Activated T-cell treated with anti-CD3 and anti-CD28 coated beads, Interleukin-2, amount 50 U/mL, for 72 hours (primary cell): ENCODE measurements at regions not wholly inside any gene's neighbourhood (a gene's known extent, or its start where the extent isn't known, plus 50 kb on each side); places are given as distances from the start of the nearest gene placed in this dataset.

Experiments used
- ATAC-seq, 2 donors: fragments of 150-1000 bp; cut with Tn5 transposase; replicated peaks in 1 of 2; 2 replicates each; pipeline ENCODE4 v1.10.0; 2021; ENCODE audit warnings: moderate library complexity in 2 of 2, mild to moderate bottlenecking in 1 of 2
- DNase-seq, 2 donors: peaks; one replicate each; pipeline ENCODE4 v3.0.0; 2021 to 2022; ENCODE audit warnings: mixed read lengths in 1 of 2
- H3K27ac Mint-ChIP-seq: one replicate; pipeline ENCODE4 v1.8.0; 2022; ENCODE audit warnings: mild to moderate bottlenecking, moderate library complexity, mixed read lengths
- H3K27me3 Mint-ChIP-seq: one replicate; pipeline ENCODE4 v1.8.0; 2022; ENCODE audit warnings: low read depth, mixed read lengths
- H3K36me3 Mint-ChIP-seq, 2 donors: one replicate each; pipeline ENCODE4 v1.8.0; 2022; ENCODE audit warnings: mixed read lengths in 2 of 2, mild to moderate bottlenecking in 1 of 2; ENCODE audit not compliant: insufficient read depth in 2 of 2
- H3K4me1 Mint-ChIP-seq: one replicate; pipeline ENCODE4 v1.8.0; 2022; ENCODE audit warnings: low read depth, mixed read lengths
- H3K4me3 Mint-ChIP-seq, 2 donors: one replicate each; pipeline ENCODE4 v1.8.0; 2022; ENCODE audit warnings: mild to moderate bottlenecking in 2 of 2, mixed read lengths in 2 of 2, moderate library complexity in 2 of 2
- H3K9me3 Mint-ChIP-seq, 2 donors: one replicate each; pipeline ENCODE4 v1.8.0; 2022; ENCODE audit warnings: mixed read lengths in 2 of 2

DNA sequence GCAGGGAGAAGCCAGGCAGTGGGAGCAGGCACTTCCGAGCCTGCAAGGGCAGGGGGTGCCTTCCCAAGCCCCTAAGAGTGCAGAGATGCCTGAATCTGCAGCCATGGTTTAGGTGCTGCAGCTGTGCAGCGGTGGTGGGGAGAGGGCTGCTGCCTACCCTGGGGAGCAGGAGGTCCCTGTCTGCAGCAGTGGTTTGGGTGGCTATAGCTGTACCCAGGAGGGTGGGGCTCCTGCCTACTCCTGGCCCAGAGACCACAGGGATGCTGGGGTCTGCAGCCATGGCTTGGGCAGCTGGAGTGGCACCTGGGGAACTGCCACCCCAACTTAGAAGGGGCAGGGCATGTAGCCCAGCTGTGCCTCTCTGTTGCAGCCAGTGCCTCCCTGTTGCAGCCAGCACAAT, 488.1 kb upstream of the THBS1 start:
- Mint-ChIP-seq H3K27me3 (no peaks in the 10 kb centered on the region), H3K9me3 (no peaks in the 10 kb centered on the region), H3K4me1 (no peaks in the 10 kb centered on the region), H3K4me3 (no peak overlapping the region), H3K36me3 (no peaks in the 10 kb centered on the region), H3K27ac (no peak overlapping the region)
- DNase-seq (no peak), ATAC-seq (no peak)

DNA sequence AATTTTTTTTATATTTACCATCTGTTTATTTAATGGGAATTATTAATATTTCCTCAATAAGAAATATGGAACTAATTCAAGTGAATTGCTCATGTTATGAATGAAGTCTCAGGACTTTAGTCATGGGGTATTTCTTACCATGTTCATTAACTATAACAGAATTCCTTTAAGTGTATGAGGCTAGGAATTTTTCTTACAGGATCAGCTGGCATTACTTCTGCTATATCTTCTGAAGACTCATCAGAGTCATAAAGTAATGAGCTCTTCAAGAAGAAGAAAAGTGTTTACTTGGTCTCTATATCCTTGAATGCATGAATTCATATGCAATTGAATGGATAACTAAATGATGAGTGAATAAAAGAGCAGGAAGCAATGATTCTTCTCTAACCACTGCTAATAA, 486.8 kb upstream of the THBS1 start:
- Mint-ChIP-seq H3K27ac (no peak overlapping the region), H3K4me1 (no peaks in the 10 kb centered on the region), H3K27me3 (peaks cover 8% of the 10 kb centered on the region), H3K4me3 (no peak overlapping the region), H3K36me3 (no peaks in the 10 kb centered on the region), H3K9me3 (no peaks in the 10 kb centered on the region)
- ATAC-seq = no peak
- no peak for DNase-seq

DNA sequence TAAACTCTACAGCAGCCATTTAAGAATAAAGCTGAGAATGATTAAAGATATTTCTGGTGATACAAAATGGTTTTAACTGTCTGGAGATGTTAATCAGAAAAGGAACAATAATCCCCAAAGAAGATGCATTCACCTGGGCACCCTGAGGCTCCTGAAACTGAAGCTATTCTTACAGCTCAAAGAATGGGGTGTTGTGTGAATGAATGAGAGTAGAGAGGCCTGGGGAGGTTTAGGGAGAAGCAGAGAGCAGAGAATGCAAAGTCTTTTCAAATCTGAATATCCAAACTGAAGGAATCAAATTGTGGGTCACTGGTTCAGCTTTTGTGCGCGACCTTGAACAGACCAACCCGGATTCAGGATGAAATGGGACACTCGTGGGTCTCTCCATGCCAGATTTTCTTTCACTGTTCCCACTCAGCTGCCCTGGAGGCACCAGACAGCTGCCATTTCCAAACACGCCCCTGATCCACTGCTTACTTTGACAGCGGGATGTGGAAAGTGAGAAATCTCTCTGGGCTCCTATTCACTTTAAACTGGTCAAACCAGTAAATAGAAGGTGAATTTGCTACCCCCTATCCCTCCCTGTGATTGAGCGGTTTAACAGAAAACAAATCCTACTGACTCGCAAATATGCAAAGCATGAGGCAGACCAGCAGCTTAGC, 485.5 kb upstream of the THBS1 start:
- no peak for ATAC-seq
- Mint-ChIP-seq H3K36me3 (no peaks in the 10 kb centered on the region), H3K9me3 (no peaks in the 10 kb centered on the region), H3K4me1 (no peaks in the 10 kb centered on the region), H3K27ac (no peak overlapping the region), H3K27me3 (peaks cover 8% of the 10 kb centered on the region), H3K4me3 (no peak overlapping the region)
- no peak for DNase-seq

DNA sequence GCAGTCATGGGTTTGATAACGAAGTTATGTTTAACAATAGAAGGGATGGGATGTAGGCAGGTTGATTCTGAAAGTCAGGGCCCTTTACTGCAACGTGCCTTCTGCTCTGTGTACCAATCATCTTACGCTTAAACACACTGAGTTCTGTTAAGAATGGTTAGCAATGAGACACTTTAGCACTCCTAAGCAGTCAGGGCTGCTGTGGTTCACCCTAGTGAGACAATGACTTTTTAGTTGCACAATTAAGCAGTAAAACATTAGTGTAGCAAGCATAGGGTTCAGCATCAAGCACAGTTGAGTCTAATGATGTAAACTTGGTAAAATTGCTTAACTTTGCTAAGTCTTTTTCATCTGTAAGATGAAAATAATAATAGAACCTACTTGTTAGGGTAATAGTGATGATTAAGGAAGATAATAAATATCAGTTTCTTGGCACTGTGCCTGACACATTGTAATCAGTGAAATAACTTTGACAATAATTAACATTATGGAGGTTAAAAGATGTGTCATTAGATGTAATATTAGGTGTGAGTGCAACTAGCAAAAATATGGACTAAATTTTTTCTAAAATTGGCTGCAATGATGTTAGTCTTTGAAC, 484.2 kb upstream of the THBS1 start:
- Mint-ChIP-seq H3K4me3 (no peak overlapping the region), H3K27ac (no peak overlapping the region), H3K27me3 (peaks cover 8% of the 10 kb centered on the region), H3K4me1 (no peaks in the 10 kb centered on the region), H3K9me3 (no peaks in the 10 kb centered on the region), H3K36me3 (no peaks in the 10 kb centered on the region)
- DNase-seq (no peak), ATAC-seq (no peak)

DNA sequence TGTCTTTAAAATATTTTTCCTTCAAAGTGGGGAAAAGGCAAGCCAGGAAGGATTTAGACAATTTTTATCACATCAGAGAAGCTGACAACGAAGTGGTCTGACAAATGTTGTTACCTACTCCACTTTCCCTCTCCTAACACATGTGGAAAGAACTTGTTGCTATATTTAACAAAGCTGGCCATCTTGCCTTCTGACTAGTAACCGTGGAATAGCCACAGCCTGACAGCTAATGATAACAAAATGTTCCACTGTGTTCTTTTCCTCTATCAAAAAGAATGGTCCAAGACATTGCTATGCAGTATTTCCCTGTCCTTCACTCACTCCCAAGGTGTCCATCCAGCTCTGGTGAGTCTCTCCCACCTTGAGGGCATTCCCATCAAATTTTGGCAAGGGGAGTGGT, 481.4 kb upstream of the THBS1 start:
- DNase-seq = no peak
- H3K27me3 Mint-ChIP-seq = peaks cover 8% of the 10 kb centered on the region
- ATAC-seq = no peak
- H3K4me1 Mint-ChIP-seq = no peaks in the 10 kb centered on the region
- H3K4me3 Mint-ChIP-seq = no peak overlapping the region
- H3K9me3 Mint-ChIP-seq = no peaks in the 10 kb centered on the region
- H3K27ac Mint-ChIP-seq = no peak overlapping the region
- H3K36me3 Mint-ChIP-seq = peaks cover 0 to 1% of the 10 kb centered on the region in 2 donors

DNA sequence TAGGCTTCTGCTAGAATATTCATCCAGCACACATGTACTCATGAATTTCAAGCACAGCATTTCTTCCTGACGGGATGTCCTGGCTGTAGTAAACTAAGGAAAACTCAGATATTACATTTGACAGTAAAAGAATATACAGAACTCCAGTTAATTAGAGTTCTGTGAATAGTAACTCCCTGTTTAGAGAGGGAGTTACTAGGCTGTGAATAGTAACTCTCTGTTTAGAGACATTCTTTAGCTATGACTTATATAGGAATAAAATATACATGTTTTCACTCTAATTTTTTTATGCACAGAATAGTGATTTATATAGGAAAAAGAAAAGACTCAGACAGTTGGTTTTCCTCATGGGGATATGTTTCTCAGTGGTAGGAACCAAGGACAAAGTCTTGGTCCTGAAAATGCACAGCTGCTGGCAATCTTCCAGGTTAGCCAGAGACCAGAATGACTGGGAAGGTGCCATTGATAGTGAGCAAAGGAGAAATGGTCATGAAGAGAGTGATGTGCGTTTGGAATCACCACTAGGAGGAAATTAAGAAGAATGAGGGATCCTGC, 480.7 kb upstream of the THBS1 start:
- no peaks in the 10 kb centered on the region for H3K9me3 Mint-ChIP-seq
- peaks cover 0 to 1% of the 10 kb centered on the region in 2 donors for H3K36me3 Mint-ChIP-seq
- ATAC-seq (no peak), DNase-seq (no peak)
- H3K4me3 Mint-ChIP-seq = no peak overlapping the region
- peaks cover 8% of the 10 kb centered on the region for H3K27me3 Mint-ChIP-seq
- no peaks in the 10 kb centered on the region for H3K4me1 Mint-ChIP-seq
- no peak overlapping the region for H3K27ac Mint-ChIP-seq

DNA sequence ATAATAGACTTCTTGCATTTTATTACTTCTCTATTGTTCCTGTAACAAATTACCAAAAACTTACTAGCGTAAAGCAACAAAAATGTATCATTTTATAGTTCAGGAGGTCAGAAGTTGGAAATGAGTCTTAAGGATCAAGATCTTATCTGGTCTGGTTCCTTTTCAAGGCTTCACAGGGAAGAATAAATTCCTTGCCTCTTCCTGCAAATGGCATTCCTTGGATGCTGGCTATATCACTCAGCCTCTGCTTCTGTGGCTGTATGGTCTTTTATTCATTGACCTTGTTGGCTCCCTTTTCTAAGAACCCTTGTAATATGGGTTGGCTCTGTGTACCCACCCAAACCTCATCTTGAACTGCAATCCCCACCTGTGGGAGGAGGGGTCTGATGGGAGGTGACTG, 478.4 kb upstream of the THBS1 start:
- peaks cover 0 to 2% of the 10 kb centered on the region in 2 donors for H3K9me3 Mint-ChIP-seq
- ATAC-seq (no peak), DNase-seq (no peak)
- no peaks in the 10 kb centered on the region for H3K4me1 Mint-ChIP-seq
- peaks cover 0 to 1% of the 10 kb centered on the region in 2 donors for H3K36me3 Mint-ChIP-seq
- H3K27me3 Mint-ChIP-seq = peaks cover 8% of the 10 kb centered on the region
- H3K4me3 Mint-ChIP-seq = no peak overlapping the region
- no peak overlapping the region for H3K27ac Mint-ChIP-seq

DNA sequence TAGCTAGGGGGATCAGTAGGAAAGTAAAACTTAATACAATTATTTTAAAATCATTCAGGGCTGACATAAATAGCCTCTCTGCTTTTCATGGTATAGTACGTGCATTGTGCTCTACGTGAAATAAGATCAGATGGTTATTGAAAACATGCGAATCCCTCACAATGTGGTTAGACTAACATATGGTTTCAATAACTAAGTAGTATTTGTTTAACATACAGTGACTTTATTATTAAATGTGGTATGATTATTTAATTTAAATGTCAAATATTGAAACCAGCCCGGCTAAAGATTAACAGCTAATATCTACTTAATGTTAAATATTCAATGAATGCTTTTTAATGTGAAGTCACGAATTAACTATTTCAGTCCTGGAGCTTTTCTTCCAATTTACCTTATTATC, 473.9 kb upstream of the THBS1 start:
- peaks cover 0 to 1% of the 10 kb centered on the region in 2 donors for H3K36me3 Mint-ChIP-seq
- no peaks in the 10 kb centered on the region for H3K4me1 Mint-ChIP-seq
- H3K9me3 Mint-ChIP-seq = peaks cover 0 to 2% of the 10 kb centered on the region in 2 donors
- H3K27me3 Mint-ChIP-seq = no peaks in the 10 kb centered on the region
- ATAC-seq (no peak), DNase-seq (no peak)
- no peak overlapping the region for H3K27ac Mint-ChIP-seq
- H3K4me3 Mint-ChIP-seq = no peak overlapping the region

DNA sequence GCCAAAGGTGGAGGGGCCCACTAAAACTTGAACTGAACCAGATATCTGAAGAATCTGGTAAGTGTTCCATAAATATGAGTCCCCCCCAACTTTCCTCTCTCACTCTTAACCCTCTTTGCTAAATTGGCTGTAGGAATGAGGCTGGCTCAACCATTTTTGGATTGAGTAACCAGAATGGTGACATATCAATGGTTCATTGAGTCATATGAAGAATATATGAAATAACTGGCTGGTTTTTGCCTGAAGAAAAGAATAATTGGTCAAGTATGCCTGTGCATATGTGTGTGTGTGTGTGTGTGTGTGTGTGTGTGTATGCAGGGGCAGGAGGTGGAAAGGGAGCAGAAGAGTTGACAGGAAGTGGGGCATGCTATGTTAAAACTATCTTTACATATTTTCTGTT, 472.9 kb upstream of the THBS1 start:
- Mint-ChIP-seq H3K4me3 (no peak overlapping the region), H3K27ac (no peak overlapping the region), H3K9me3 (peaks cover 0 to 2% of the 10 kb centered on the region in 2 donors), H3K4me1 (no peaks in the 10 kb centered on the region), H3K27me3 (peaks cover under 1% of the 10 kb centered on the region), H3K36me3 (peaks cover 0 to 1% of the 10 kb centered on the region in 2 donors)
- no peak for ATAC-seq
- DNase-seq = no peak

DNA sequence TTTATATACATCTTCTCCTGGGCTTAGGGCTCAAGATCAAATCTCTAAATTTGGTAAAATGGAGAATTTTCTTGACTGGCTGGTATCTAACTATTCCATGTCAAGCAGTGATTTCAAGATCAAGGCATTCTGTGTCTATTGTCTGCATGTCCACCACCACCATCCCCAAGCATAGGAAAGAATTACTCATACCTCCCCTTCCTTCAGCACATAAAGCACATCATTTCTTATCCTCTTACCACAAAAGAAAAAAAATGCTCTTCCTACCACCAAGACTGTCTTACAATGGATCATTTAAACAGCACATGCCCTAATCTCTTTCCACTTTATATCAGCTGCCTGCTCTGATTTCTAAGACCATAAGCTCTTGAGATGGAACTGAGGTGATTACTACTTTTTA, 470.5 kb upstream of the THBS1 start:
- Mint-ChIP-seq H3K27me3 (peaks cover 6% of the 10 kb centered on the region), H3K9me3 (peaks cover 0 to 2% of the 10 kb centered on the region in 2 donors), H3K27ac (no peak overlapping the region), H3K4me1 (no peaks in the 10 kb centered on the region), H3K4me3 (no peak overlapping the region), H3K36me3 (no peaks in the 10 kb centered on the region)
- DNase-seq (no peak), ATAC-seq (no peak)

DNA sequence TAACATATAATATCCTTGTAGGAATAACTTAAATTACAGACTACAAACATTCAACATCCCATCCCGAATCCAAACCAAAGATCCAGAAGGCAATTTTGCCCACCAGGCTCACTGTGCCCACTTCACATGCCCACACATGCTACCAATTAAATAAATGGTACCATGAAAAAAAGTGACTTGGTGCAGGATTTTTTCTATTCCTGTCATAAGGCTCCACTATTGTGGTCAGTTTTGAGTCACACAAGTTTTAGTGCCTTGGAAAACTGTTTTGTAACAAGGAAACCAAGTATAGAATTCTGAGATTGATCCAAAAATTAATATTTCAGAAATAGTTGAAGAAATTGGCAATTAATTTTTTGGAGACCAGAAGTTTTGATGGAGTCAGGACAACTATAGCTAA, 470.1 kb upstream of the THBS1 start:
- no peak overlapping the region for H3K27ac Mint-ChIP-seq
- H3K4me1 Mint-ChIP-seq = no peaks in the 10 kb centered on the region
- peaks cover 6% of the 10 kb centered on the region for H3K27me3 Mint-ChIP-seq
- DNase-seq = no peak
- peaks cover 0 to 2% of the 10 kb centered on the region in 2 donors for H3K9me3 Mint-ChIP-seq
- no peaks in the 10 kb centered on the region for H3K36me3 Mint-ChIP-seq
- H3K4me3 Mint-ChIP-seq = no peak overlapping the region
- no peak for ATAC-seq

DNA sequence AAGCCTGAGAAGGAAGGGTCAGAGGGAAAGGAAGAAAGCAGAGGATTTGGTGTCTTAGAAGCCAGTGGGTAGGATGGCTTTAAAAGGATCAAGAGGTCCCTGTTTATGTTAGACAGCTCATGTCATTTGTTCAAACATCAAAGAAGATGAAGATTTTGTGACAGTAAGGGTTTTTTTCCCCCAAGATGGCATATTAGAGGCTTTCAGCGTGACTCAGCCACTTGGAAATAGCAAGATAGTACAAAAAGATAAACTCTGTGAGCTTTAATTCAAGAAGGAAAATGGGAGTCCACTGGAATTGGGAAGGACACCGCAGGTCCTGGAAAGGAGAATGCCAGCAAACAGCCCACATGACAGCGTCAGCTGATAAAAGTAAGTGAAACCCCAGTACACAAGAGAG, 467.1 kb upstream of the THBS1 start:
- Mint-ChIP-seq H3K27ac (no peak overlapping the region), H3K9me3 (peaks cover 1 to 2% of the 10 kb centered on the region in 2 donors), H3K4me3 (no peak overlapping the region), H3K36me3 (peaks cover 0 to 7% of the 10 kb centered on the region in 2 donors), H3K4me1 (no peaks in the 10 kb centered on the region), H3K27me3 (peaks cover 18% of the 10 kb centered on the region)
- ATAC-seq = no peak
- no peak for DNase-seq

DNA sequence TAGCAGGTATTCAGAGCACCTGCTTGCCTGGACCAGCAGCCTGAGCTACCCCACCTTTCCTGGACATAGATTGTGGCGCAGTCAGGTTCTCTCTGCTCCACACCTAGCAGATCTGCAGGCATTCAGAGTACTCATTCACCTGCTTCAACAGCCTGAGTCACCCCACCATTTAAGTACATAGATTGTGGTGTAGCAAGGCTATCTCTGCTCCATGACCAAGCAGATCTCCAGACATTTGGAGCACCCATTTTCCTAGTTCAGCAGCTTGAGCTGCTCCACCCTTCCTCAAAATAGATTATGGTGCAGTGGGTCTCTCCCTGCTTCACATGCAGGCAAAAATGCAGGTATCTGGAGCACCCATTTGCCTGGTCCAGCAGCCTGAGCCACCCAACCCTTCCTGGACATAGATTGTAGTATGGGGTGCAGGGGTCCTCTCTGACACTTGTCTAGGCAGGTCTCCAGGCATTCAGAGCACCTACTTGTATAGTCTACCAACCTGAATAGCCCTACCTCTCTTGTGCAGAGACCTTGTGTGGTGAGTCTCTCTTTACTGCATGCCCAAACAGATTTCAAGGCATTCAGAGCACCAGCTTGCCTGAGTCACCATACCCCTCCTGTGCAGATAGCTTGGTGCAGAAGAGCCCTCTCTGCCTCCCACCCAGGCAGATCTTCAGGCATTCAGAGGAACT, 466.0 kb upstream of the THBS1 start:
- H3K27ac Mint-ChIP-seq = no peak overlapping the region
- H3K4me3 Mint-ChIP-seq = no peak overlapping the region
- H3K36me3 Mint-ChIP-seq = peaks cover 0 to 7% of the 10 kb centered on the region in 2 donors
- ATAC-seq = no peak
- H3K9me3 Mint-ChIP-seq = peaks cover 1 to 2% of the 10 kb centered on the region in 2 donors
- DNase-seq = no peak
- no peaks in the 10 kb centered on the region for H3K4me1 Mint-ChIP-seq
- H3K27me3 Mint-ChIP-seq = peaks cover 18% of the 10 kb centered on the region
